ENCODE measurements at regions not wholly inside any gene's neighbourhood (a gene's known extent, or its start where the extent isn't known, plus 50 kb on each side); places are given as distances from the start of the nearest gene placed in this dataset.

- dilution Hi-C loops (cut with MboI; ENCODE audit: extremely low pct_ligation_motif_present, low sequenced_read_pairs) (no loop called here), intact Hi-C loops (cut with micrococcal nuclease) (no loop called here)
- Histone ChIP-seq H3K36me3 (ENCODE audit: control insufficient read depth in 2 of 2, extremely low read depth in 1 of 2, insufficient read depth in 2 of 2, low read length in 2 of 2) (no peaks in the 10 kb centered on the region), H3K27me3 (ENCODE audit: control insufficient read depth in 2 of 2, insufficient read depth in 2 of 2, low read length in 2 of 2) (no peaks in the 10 kb centered on the region), H3K9ac (replicated peaks; ENCODE audit: extremely low read depth, insufficient read depth, low read length) (no peak overlapping the region), H2AFZ (ENCODE audit: low read depth, low read length) (no peak overlapping the region), H3K4me2 (ENCODE audit: insufficient read depth, low read length) (no peak overlapping the region), H4K20me1 (replicated peaks; ENCODE audit: control insufficient read depth, extremely low read depth, insufficient read depth, low read length) (no peaks in the 10 kb centered on the region), H3K9me3 (replicated peaks; ENCODE audit: control insufficient read depth, insufficient read depth, low read length) (no peaks in the 10 kb centered on the region), H3K27ac (ENCODE audit: insufficient read depth, low read depth, low read length) (no peak overlapping the region), H3K9me1 (replicated peaks; ENCODE audit: control insufficient read depth, extremely low read depth, insufficient read depth, low read length) (no peaks in the 10 kb centered on the region), H3K4me3 (replicated peaks in 1 of 3; ENCODE audit: insufficient read depth in 1 of 3, low read depth in 1 of 3, low read length in 3 of 3) (no peak overlapping the region), H3K79me2 (ENCODE audit: control insufficient read depth, insufficient read depth, low read length) (no peaks in the 10 kb centered on the region), H3K4me1 (ENCODE audit: control insufficient read depth, extremely low read depth, insufficient read depth, low read length) (no peaks in the 10 kb centered on the region)
- TF ChIP-seq JUN (IDR thresholded peaks at IDR 0.05; ENCODE audit: borderline replicate concordance, insufficient read depth, insufficient read length, low read depth) (no peak), EZH2 (IDR thresholded peaks at IDR 0.05; ENCODE audit: borderline replicate concordance, low read depth, low read length, severe bottlenecking) (no peak), FOS (IDR thresholded peaks at IDR 0.05; ENCODE audit: borderline replicate concordance, insufficient read depth, low read length) (no peak), MYC (IDR thresholded peaks at IDR 0.05; ENCODE audit: low read depth, low read length) (no peak), CTCF (IDR thresholded peaks at IDR 0.05; ENCODE audit: extremely low read depth in 1 of 2, insufficient read depth in 1 of 2, low read depth in 1 of 2, low read length in 2 of 2) (no peak), POLR2A (IDR thresholded peaks at IDR 0.05; ENCODE audit: low read depth, low read length) (no peak), GATA2 (IDR thresholded peaks at IDR 0.05; ENCODE audit: insufficient read depth, insufficient read length, low read depth, low read length) (no peak)
- CTCF ChIA-PET, result interaction anchor here (3.3 kb wide), 1 partner anchor 13 kb away, joined by 22 read pairs; no protein-coding TSS in a partner anchor
- no TSS peak for BruUV-seq (replicated peaks)
- FAIRE-seq (no peak), DNase-seq (ENCODE audit: low read depth, low spot score) (no peak)
- POLR2A ChIA-PET, result no interaction called here
Observed at GRCh38 chr11:93933230-93933629, 82.8 kb upstream of the VSTM5 start.

- DNase-seq (ENCODE audit: low read depth, low spot score), result no peak
- no TSS peak for BruUV-seq (replicated peaks)
- Histone ChIP-seq H2AFZ (ENCODE audit: low read depth, low read length) (no peak overlapping the region), H3K36me3 (ENCODE audit: control insufficient read depth in 2 of 2, extremely low read depth in 1 of 2, insufficient read depth in 2 of 2, low read length in 2 of 2) (no peaks in the 10 kb centered on the region), H3K9ac (replicated peaks; ENCODE audit: extremely low read depth, insufficient read depth, low read length) (no peak overlapping the region), H3K79me2 (ENCODE audit: control insufficient read depth, insufficient read depth, low read length) (no peaks in the 10 kb centered on the region), H3K4me2 (ENCODE audit: insufficient read depth, low read length) (no peak overlapping the region), H3K9me1 (replicated peaks; ENCODE audit: control insufficient read depth, extremely low read depth, insufficient read depth, low read length) (no peaks in the 10 kb centered on the region), H4K20me1 (replicated peaks; ENCODE audit: control insufficient read depth, extremely low read depth, insufficient read depth, low read length) (no peaks in the 10 kb centered on the region), H3K4me1 (ENCODE audit: control insufficient read depth, extremely low read depth, insufficient read depth, low read length) (no peaks in the 10 kb centered on the region), H3K4me3 (replicated peaks in 1 of 3; ENCODE audit: insufficient read depth in 1 of 3, low read depth in 1 of 3, low read length in 3 of 3) (no peak overlapping the region), H3K27me3 (ENCODE audit: control insufficient read depth in 2 of 2, insufficient read depth in 2 of 2, low read length in 2 of 2) (no peaks in the 10 kb centered on the region), H3K27ac (ENCODE audit: insufficient read depth, low read depth, low read length) (no peak overlapping the region), H3K9me3 (replicated peaks; ENCODE audit: control insufficient read depth, insufficient read depth, low read length) (no peaks in the 10 kb centered on the region)
- TF ChIP-seq FOS (IDR thresholded peaks at IDR 0.05; ENCODE audit: borderline replicate concordance, insufficient read depth, low read length), result no peak
- dilution Hi-C loops (cut with MboI; ENCODE audit: extremely low pct_ligation_motif_present, low sequenced_read_pairs) (no loop called here), intact Hi-C loops (cut with micrococcal nuclease) (no loop called here)
- ChIA-PET CTCF (interaction anchor here (1.5 kb wide), 1 partner anchor 41 kb away, joined by 3 read pairs; no protein-coding TSS in a partner anchor), POLR2A (no interaction called here)
- no peak for FAIRE-seq
Observed at GRCh38 chr11:93935826-93936225, 85.3 kb upstream of the HEPHL1 start.
